ENCODE measurements at regions not wholly inside any gene's neighbourhood (a gene's known extent, or its start where the extent isn't known, plus 50 kb on each side); places are given as distances from the start of the nearest gene placed in this dataset.

DNA sequence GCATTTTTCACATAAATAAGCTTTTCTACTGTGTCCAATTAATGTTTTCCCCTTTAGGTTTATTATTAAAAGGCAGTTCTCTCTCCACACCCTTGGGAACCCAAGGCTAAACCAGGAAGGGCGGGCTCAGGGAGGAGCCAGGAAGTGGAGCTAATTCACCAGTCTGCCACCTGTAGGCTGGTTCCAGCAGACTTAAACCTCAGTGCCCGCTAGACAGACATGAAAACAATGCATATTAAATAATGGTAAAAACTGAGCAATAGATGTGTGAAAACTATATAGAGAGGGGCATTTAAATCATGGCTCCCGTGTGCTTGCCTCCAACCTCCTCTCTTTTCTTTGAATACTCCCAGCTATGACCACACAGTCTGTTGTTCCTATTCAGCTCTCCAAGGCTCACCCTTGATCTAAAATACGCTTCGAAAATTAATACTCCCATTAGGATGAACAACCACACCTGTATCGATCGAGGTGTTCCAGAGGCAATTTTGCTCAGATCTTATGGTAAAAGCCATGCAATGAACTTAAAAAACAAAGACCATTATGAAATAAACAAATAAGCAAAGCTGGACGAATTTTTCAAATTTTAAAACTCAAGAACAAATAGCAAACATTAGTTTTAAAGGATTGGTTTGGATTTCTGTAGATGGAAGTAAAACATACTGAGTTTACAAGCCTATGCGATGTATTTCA is 253.3 kb downstream of the TJP1 start:
- Histone ChIP-seq H4K20me1 (ENCODE audit: insufficient read depth, low read length) (no peaks in the 10 kb centered on the region), H3K4me1 (ENCODE audit: insufficient read depth, low read length, severe bottlenecking) (no peaks in the 10 kb centered on the region), H3K27me3 (ENCODE audit: insufficient read depth, low read length) (no peaks in the 10 kb centered on the region), H2AFZ (ENCODE audit: low read length) (no peak overlapping the region), H3K79me2 (ENCODE audit: insufficient read depth, low read length) (no peaks in the 10 kb centered on the region), H3K4me2 (ENCODE audit: low read length) (no peak overlapping the region), H3K4me3 (ENCODE audit: low read depth, low read length, poor library complexity, severe bottlenecking) (no peak overlapping the region), H3K9me3 (ENCODE audit: low read length) (no peaks in the 10 kb centered on the region), H3K36me3 (ENCODE audit: insufficient read depth, low read length) (no peaks in the 10 kb centered on the region), H3K9ac (ENCODE audit: low read length) (no peak overlapping the region), H3F3A (ENCODE audit: insufficient read depth, low read length) (no peaks in the 10 kb centered on the region), H3K27ac (ENCODE audit: low read depth, low read length, poor library complexity, severe bottlenecking) (no peak overlapping the region), H3K9me2 (ENCODE audit: low read depth, low read length) (no peaks in the 10 kb centered on the region)
- TF ChIP-seq, protein P1, sequence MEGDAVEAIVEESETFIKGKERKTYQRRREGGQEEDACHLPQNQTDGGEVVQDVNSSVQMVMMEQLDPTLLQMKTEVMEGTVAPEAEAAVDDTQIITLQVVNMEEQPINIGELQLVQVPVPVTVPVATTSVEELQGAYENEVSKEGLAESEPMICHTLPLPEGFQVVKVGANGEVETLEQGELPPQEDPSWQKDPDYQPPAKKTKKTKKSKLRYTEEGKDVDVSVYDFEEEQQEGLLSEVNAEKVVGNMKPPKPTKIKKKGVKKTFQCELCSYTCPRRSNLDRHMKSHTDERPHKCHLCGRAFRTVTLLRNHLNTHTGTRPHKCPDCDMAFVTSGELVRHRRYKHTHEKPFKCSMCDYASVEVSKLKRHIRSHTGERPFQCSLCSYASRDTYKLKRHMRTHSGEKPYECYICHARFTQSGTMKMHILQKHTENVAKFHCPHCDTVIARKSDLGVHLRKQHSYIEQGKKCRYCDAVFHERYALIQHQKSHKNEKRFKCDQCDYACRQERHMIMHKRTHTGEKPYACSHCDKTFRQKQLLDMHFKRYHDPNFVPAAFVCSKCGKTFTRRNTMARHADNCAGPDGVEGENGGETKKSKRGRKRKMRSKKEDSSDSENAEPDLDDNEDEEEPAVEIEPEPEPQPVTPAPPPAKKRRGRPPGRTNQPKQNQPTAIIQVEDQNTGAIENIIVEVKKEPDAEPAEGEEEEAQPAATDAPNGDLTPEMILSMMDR (IDR thresholded peaks at IDR 0.05; ENCODE audit: low read length), result peak; percentile 8; the same call in 1 of the 2 replicates
- no peak for TF ChIP-seq EZH2 (IDR thresholded peaks at IDR 0.05; ENCODE audit: borderline replicate concordance, low read length)

DNA sequence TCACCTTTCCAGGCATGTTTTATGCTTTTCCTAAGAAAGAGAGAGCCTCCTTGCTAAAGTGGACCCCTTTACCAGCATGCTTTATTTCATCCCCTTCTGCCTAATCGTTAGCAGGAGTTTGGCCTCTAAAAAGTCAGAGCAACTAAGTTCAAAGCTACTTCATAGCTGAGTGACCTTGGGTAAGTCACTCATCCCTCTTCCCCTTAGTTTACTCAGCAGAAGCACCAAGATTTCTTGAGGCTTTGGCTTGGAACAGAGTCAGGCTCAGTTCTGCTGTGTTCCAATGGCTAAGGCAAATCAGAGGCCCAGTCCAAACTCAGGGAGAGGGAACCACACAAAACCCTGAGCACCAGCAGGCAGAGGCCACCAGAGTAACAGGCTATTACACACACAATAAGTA is 254.9 kb downstream of the TJP1 start:
- Histone ChIP-seq H3K9me2 (ENCODE audit: low read depth, low read length) (no peaks in the 10 kb centered on the region), H3K79me2 (ENCODE audit: insufficient read depth, low read length) (no peaks in the 10 kb centered on the region), H3K27me3 (ENCODE audit: insufficient read depth, low read length) (no peaks in the 10 kb centered on the region), H3F3A (ENCODE audit: insufficient read depth, low read length) (no peaks in the 10 kb centered on the region), H3K4me3 (ENCODE audit: low read depth, low read length, poor library complexity, severe bottlenecking) (no peak overlapping the region), H3K9ac (ENCODE audit: low read length) (no peak overlapping the region), H2AFZ (ENCODE audit: low read length) (no peak overlapping the region), H4K20me1 (ENCODE audit: insufficient read depth, low read length) (no peaks in the 10 kb centered on the region), H3K36me3 (ENCODE audit: insufficient read depth, low read length) (no peaks in the 10 kb centered on the region), H3K4me1 (ENCODE audit: insufficient read depth, low read length, severe bottlenecking) (no peaks in the 10 kb centered on the region), H3K27ac (ENCODE audit: low read depth, low read length, poor library complexity, severe bottlenecking) (no peak overlapping the region), H3K4me2 (ENCODE audit: low read length) (no peak overlapping the region), H3K9me3 (ENCODE audit: low read length) (no peaks in the 10 kb centered on the region)
- TF ChIP-seq, protein P1 (IDR thresholded peaks at IDR 0.05; ENCODE audit: low read length), result no peak
- TF ChIP-seq EZH2 (IDR thresholded peaks at IDR 0.05; ENCODE audit: borderline replicate concordance, low read length), result no peak

DNA sequence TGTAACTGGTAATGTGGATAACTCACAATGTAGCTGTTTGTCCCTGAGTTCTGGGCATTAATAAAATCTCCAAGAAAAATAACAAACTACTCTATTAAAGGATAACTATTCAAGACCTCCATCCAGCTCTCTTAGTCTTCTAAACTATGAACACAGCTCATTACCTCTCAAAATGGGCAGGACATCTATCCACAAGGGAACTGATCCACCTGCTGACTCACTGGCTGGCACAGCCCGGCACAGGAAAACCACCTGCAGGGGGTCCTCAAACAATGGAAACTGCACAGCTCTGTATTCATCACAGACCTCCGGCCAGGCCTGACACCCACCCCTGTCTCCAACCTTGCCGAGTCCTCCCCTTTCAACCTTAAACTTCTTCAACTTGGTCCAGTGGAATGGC is 255.4 kb downstream of the TJP1 start:
- TF ChIP-seq, protein P1 (IDR thresholded peaks at IDR 0.05; ENCODE audit: low read length), result no peak
- TF ChIP-seq EZH2 (IDR thresholded peaks at IDR 0.05; ENCODE audit: borderline replicate concordance, low read length), result no peak
- no peaks in the 10 kb centered on the region for H3K27me3 ChIP-seq (ENCODE audit: insufficient read depth, low read length)
- no peaks in the 10 kb centered on the region for H3K36me3 ChIP-seq (ENCODE audit: insufficient read depth, low read length)
- H3K4me1 ChIP-seq (ENCODE audit: insufficient read depth, low read length, severe bottlenecking), result no peaks in the 10 kb centered on the region
- H3K4me3 ChIP-seq (ENCODE audit: low read depth, low read length, poor library complexity, severe bottlenecking), result no peak overlapping the region
- no peak overlapping the region for H2AFZ ChIP-seq (ENCODE audit: low read length)
- H3K79me2 ChIP-seq (ENCODE audit: insufficient read depth, low read length), result no peaks in the 10 kb centered on the region
- H4K20me1 ChIP-seq (ENCODE audit: insufficient read depth, low read length), result no peaks in the 10 kb centered on the region
- H3K9me3 ChIP-seq (ENCODE audit: low read length), result no peaks in the 10 kb centered on the region
- H3K9me2 ChIP-seq (ENCODE audit: low read depth, low read length), result no peaks in the 10 kb centered on the region
- H3K27ac ChIP-seq (ENCODE audit: low read depth, low read length, poor library complexity, severe bottlenecking), result no peak overlapping the region
- no peak overlapping the region for H3K9ac ChIP-seq (ENCODE audit: low read length)
- no peak overlapping the region for H3K4me2 ChIP-seq (ENCODE audit: low read length)
- no peaks in the 10 kb centered on the region for H3F3A ChIP-seq (ENCODE audit: insufficient read depth, low read length)
